SK-N-SH treated with all-trans-retinoic acid at 6 μM for 48 hours (cell line): ENCODE measurements at regions not wholly inside any gene's neighbourhood (a gene's known extent, or its start where the extent isn't known, plus 50 kb on each side); places are given as distances from the start of the nearest gene placed in this dataset.

ENCODE experiments used
- ATAC-seq: fragments of 200-7000 bp; cut with Tn5 transposase; 3 replicates; pipeline ENCODE4 v1.9.1; 2020; ENCODE audit warnings: mild to moderate bottlenecking, moderate library complexity
- ARNTL ChIP-seq: fragments of 450-650 bp; formaldehyde crosslinking; IDR thresholded peaks from 2 replicates; pipeline ENCODE4 v1.5.0; 2020; ENCODE audit warnings: low read depth, mild to moderate bottlenecking, moderate library complexity, borderline replicate concordance
- BACH2 ChIP-seq: fragments of 250-450 bp; sonication (Bioruptor Pico); IDR thresholded peaks from 2 replicates; pipeline ENCODE4 v1.9.0; 2021; ENCODE audit warnings: mild to moderate bottlenecking, borderline replicate concordance
- CREB5 ChIP-seq: fragments of 250-450 bp; sonication (Bioruptor Pico); IDR thresholded peaks from 2 replicates; pipeline ENCODE4 v1.5.1; 2020; ENCODE audit warnings: low read depth, mild to moderate bottlenecking, moderate library complexity
- CSDC2 ChIP-seq: fragments of 250-450 bp; sonication (Bioruptor Pico); IDR thresholded peaks from 2 replicates; pipeline ENCODE4 v1.5.0; 2020; ENCODE audit warnings: mild to moderate bottlenecking, moderate library complexity
- ESRRG ChIP-seq: fragments of 250-450 bp; sonication (Bioruptor Pico); IDR thresholded peaks from 2 replicates; pipeline ENCODE4 v1.6.1; 2021; ENCODE audit warnings: mild to moderate bottlenecking
- GLIS3 ChIP-seq: fragments of 250-450 bp; sonication (Bioruptor Pico); IDR thresholded peaks from 2 replicates; pipeline ENCODE4 v1.5.0; 2020; ENCODE audit warnings: mild to moderate bottlenecking, moderate library complexity
- ISL1 ChIP-seq: fragments of 250-450 bp; sonication (Bioruptor Pico); IDR thresholded peaks from 2 replicates; pipeline ENCODE4 v2.1.2; 2022; ENCODE audit warnings: mild to moderate bottlenecking, moderate library complexity
- OSR1 ChIP-seq: fragments of 250-450 bp; sonication (Bioruptor Pico); IDR thresholded peaks from 2 replicates; pipeline ENCODE4 v1.8.0; 2022; ENCODE audit warnings: moderate library complexity, mild to moderate bottlenecking, inconsistent platforms
- PATZ1 ChIP-seq: fragments of 250-450 bp; sonication (Bioruptor Pico); IDR thresholded peaks from 2 replicates; pipeline ENCODE4 v1.8.0; 2020; ENCODE audit warnings: mild to moderate bottlenecking, moderate library complexity, borderline replicate concordance
- POU6F1 ChIP-seq: fragments of 250-450 bp; sonication (Bioruptor Pico); IDR thresholded peaks from 2 replicates; pipeline ENCODE4 v1.8.0; 2021; ENCODE audit warnings: low read depth, mild to moderate bottlenecking, moderate library complexity, borderline replicate concordance
- PPARA ChIP-seq: fragments of 250-450 bp; sonication (Bioruptor Pico); IDR thresholded peaks from 2 replicates; pipeline ENCODE4 v1.5.0; 2020; ENCODE audit warnings: mild to moderate bottlenecking, borderline replicate concordance
- RARB ChIP-seq: fragments of 250-450 bp; sonication (Bioruptor Pico); IDR thresholded peaks from 2 replicates; pipeline ENCODE4 v1.8.0; 2021; ENCODE audit warnings: mild to moderate bottlenecking, moderate library complexity
- TCF4 ChIP-seq: fragments of 250-450 bp; sonication (Bioruptor Pico); IDR thresholded peaks from 2 replicates; pipeline ENCODE4 v1.8.0; 2021; ENCODE audit warnings: mild to moderate bottlenecking, moderate library complexity, borderline replicate concordance
- TOX ChIP-seq: fragments of 250-450 bp; sonication (Bioruptor Pico); IDR thresholded peaks from 2 replicates; pipeline ENCODE4 v1.8.0; 2021; ENCODE audit warnings: mild to moderate bottlenecking, moderate library complexity, borderline replicate concordance
- TSHZ2 ChIP-seq: fragments of 250-450 bp; sonication (Bioruptor Pico); IDR thresholded peaks from 2 replicates; pipeline ENCODE4 v1.5.0; 2020; ENCODE audit warnings: mild to moderate bottlenecking, moderate library complexity
- ZC3H10 ChIP-seq: fragments of 250-450 bp; sonication (Bioruptor Pico); IDR thresholded peaks from 2 replicates; pipeline ENCODE4 v1.5.1; 2021; ENCODE audit warnings: mild to moderate bottlenecking, moderate library complexity
- ZFP3 ChIP-seq: fragments of 250-450 bp; sonication (Bioruptor Pico); IDR thresholded peaks from 2 replicates; pipeline ENCODE4 v1.5.0; 2020; ENCODE audit warnings: mild to moderate bottlenecking, moderate library complexity
- ZFP30 ChIP-seq: fragments of 450-650 bp; formaldehyde crosslinking; IDR thresholded peaks from 2 replicates; pipeline ENCODE4 v1.5.0; 2022; ENCODE audit warnings: mild to moderate bottlenecking, moderate library complexity
- ZNF565 ChIP-seq: fragments of 450-650 bp; formaldehyde crosslinking; conservative IDR thresholded peaks from 2 replicates; pipeline ENCODE4 v1.5.0; 2020; ENCODE audit warnings: low read depth, mild to moderate bottlenecking, moderate library complexity
- ZNF70 ChIP-seq: fragments of 450-650 bp; formaldehyde crosslinking; IDR thresholded peaks from 2 replicates; pipeline ENCODE4 v1.5.0; 2020; ENCODE audit warnings: mild to moderate bottlenecking, moderate library complexity
- ZNF8 ChIP-seq: fragments of 450-650 bp; formaldehyde crosslinking; IDR thresholded peaks from 2 replicates; pipeline ENCODE4 v1.5.0; 2020; ENCODE audit warnings: mild to moderate bottlenecking, moderate library complexity

GRCh38 chr2:20106746-20107145 is 55.3 kb upstream of the LAPTM4A start (continued):
- no peak for TF ChIP-seq POU6F1 (CRISPR knock-in tag)

GRCh38 chr2:20104900-20105545 is 53.6 kb upstream of the LAPTM4A start:
- no peak for TF ChIP-seq ARNTL (CRISPR knock-in tag)
- TF ChIP-seq ZNF8: no peak
- no peak for TF ChIP-seq ESRRG (CRISPR knock-in tag)
- TF ChIP-seq ZFP3: no peak
- TF ChIP-seq ZC3H10: no peak
- TF ChIP-seq TSHZ2 (CRISPR knock-in tag): no peak
- no peak for TF ChIP-seq PATZ1 (CRISPR knock-in tag)
- no peak for TF ChIP-seq BACH2
- TF ChIP-seq ZNF70: no peak
- TF ChIP-seq RARB: no peak
- no peak for TF ChIP-seq CSDC2 (CRISPR knock-in tag)
- no peak for TF ChIP-seq ZFP30 (CRISPR knock-in tag)
- TF ChIP-seq ZNF565 (CRISPR knock-in tag): no peak
- TF ChIP-seq CREB5: no peak
- no peak for TF ChIP-seq OSR1
- no peak for TF ChIP-seq PPARA (CRISPR knock-in tag)
- no peak for TF ChIP-seq ISL1 (CRISPR knock-in tag)
- no peak for TF ChIP-seq POU6F1 (CRISPR knock-in tag)
- no peak for TF ChIP-seq TOX (CRISPR knock-in tag)
- ATAC-seq: no peak

GRCh38 chr2:20103530-20103929 is 52.1 kb upstream of the LAPTM4A start:
- peak; percentile 76 for ATAC-seq
- no peak for TF ChIP-seq ZNF70
- no peak for TF ChIP-seq RARB
- no peak for TF ChIP-seq CREB5
- no peak for TF ChIP-seq POU6F1 (CRISPR knock-in tag)
- TF ChIP-seq ARNTL (CRISPR knock-in tag): no peak
- TF ChIP-seq ZFP30 (CRISPR knock-in tag): no peak
- TF ChIP-seq PPARA (CRISPR knock-in tag): no peak
- no peak for TF ChIP-seq OSR1
- no peak for TF ChIP-seq CSDC2 (CRISPR knock-in tag)
- no peak for TF ChIP-seq GLIS3 (CRISPR knock-in tag)
- TF ChIP-seq TSHZ2 (CRISPR knock-in tag): no peak
- no peak for TF ChIP-seq TCF4
